Activated CD8-positive, alpha-beta memory T cell treated with anti-CD3 and anti-CD28 coated beads, Interleukin-2, amount 50 U/mL, for 48 hours (primary cell): ENCODE measurements at regions not wholly inside any gene's neighbourhood (a gene's known extent, or its start where the extent isn't known, plus 50 kb on each side); places are given as distances from the start of the nearest gene placed in this dataset.
"Not testable (repeated sequence)": the region's sequence is repeated elsewhere in the genome, so short reads cannot be mapped to it uniquely, and the experiment has no call there.

Experiments
- DNase-seq: peaks from one replicate; pipeline ENCODE4 v3.0.0-alpha.2; 2020

DNA sequence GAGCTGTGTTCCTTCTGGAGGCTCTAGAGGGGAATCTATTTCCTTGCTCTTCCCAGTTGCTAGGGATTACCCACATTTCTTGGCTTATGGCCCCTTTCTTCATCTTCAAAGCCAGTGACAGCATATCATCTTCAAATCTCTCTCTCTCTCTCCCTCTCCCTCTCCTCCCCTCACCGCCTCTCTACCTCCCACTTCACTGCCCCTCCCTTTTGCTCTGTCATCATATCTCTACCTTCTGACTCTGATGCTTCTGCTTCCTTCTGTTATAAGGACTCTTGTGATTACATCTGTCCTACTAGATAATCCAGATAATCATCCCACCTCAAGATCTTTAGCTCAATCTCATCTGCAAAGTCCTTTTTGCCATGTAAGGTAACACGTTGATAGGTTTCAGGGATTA lies 93.1 kb upstream of the TEX13D start:
- DNase-seq: no peak

DNA sequence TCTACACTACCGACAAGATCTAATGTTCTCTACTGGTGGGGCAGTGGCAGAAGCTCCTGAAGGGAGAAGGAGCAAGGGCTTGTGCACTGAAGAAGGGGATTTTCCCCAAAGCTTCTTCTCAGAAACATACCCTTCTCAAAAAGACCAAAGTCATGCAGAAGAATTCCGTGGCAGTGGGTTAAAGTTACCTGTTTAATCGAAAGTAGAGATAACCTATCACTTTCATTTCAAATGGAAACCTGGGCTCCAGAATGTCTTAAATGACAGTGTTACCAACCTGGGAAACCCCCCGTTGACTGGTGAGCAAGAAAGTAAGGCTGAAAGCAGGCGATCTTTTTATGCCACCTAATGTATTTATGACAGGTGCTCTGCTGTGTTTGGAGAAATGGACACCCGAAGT lies 92.5 kb upstream of the TEX13D start:
- DNase-seq: no peak

DNA sequence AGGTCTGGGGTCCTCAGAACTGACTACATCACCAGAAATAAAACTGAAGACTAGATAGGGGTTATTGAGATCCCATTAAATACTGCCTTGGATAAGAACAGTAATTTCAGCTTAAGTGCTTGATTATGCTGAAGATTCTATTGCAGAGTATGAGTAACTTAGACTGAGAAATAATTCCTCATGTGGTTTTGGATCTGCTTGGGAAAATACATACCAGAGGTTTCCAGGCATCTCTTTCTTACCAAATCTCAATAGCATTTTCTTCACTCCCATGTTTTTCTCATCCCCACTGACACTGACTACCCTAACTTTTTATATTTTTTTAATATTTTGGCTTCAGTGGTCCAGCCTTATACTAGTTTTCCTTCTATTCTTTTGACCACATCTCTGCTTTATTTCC lies 92.0 kb upstream of the TEX13D start:
- no peak for DNase-seq

DNA sequence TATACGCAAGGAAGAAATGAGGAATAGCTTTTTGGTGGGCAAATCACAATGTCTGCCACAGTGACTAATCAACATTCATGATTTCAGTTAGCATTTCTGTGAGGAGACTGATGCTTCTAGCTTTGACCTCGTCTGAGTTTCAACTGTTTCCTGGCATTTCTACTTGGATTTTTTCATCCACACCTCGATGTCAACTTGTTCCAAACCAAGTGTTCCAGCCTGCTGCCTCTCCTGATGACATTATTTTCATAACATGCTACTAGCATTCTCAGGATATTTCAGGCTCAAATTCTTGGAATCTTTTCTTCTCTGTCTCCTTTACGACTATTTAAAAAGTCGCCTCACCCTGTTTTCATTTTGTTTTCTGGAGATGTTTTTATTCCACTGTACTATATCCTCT lies 90.3 kb upstream of the TEX13D start:
- no peak for DNase-seq

DNA sequence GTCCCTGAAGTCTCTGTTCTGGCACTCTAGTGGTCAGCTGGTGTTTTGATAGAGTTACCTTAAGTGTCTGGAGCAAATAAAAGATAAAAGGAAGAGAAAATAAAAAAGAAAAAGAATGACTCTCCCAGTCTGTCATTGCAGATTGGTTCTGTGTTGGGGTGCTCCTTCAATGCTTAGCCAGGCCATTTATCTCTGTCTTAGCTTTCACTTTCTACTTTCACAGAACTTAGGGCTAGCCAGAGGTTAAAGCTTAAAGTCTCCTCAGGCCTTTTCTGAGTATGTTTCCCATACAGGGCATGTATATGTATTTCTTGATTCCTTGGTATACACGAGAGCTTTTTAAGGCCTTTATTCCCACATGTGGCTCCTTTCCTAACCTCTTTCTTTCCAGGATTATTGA lies 83.1 kb upstream of the TEX13D start:
- DNase-seq: no peak

DNA sequence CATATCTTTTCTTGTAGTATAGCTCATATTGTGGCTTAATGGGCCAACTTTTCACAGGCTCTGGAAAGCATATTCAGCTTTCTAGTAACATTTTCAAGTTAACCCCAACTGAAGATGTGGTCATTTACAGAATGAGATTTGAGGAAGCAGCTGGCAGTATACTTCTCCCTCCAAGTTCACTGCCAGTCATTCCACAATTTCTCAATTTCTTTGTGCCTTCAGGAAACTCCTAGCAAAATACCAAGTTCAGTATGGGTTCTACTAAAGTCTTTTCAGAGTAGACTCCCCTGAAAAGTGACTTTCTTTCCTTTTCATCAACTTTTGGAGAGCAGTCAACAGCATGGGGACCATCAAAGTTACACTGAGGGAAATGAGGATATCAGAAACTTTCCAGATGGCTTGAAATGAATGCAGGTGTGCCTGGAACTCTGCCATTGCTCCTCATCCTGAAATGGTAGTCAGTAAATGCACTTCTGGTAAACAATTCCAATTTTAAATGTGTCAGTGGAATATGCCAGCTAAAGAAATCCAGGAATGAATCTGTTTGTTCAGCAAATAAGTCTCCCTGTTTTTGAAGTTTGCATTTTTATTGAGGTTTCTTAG lies 81.5 kb upstream of the TEX13D start:
- DNase-seq: no peak

DNA sequence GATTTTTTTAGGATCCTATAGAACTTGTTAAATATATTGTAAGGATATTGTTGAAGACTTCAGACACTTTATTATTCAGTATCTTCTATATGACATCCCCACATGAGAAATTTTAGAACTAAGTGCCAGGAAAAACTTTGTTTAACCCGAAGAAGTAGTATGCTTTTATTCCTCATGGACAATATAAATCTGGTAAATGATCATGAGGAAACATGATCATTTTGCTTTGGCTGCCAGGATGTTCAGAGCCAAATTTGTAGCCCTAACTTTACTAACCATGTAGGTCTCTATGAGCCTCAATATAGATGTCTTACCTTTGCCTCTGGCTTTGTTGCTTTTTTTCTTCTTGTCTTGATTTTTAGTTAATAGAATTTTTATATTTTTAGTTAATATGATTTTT lies 77.8 kb upstream of the TEX13D start:
- DNase-seq: no peak

DNA sequence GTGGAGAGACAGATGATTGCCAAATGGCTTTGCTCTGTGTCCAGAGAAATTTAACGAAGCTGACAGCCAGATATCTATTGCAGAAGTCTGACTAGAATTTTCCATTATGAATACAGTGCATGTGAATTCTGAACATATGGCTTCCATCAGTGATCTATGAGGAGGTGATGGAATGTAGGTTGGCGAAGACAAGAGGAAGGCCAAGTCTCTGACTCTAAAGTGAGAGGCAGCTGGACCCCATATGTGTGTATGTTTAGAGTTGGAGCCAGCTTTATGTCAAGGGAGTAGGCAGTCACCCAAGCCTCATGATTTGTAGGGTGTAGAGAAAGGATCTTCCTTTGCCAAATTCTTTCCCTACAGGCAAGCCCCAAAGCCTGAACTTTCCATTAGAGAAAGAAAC lies 76.2 kb upstream of the TEX13D start:
- no peak for DNase-seq

DNA sequence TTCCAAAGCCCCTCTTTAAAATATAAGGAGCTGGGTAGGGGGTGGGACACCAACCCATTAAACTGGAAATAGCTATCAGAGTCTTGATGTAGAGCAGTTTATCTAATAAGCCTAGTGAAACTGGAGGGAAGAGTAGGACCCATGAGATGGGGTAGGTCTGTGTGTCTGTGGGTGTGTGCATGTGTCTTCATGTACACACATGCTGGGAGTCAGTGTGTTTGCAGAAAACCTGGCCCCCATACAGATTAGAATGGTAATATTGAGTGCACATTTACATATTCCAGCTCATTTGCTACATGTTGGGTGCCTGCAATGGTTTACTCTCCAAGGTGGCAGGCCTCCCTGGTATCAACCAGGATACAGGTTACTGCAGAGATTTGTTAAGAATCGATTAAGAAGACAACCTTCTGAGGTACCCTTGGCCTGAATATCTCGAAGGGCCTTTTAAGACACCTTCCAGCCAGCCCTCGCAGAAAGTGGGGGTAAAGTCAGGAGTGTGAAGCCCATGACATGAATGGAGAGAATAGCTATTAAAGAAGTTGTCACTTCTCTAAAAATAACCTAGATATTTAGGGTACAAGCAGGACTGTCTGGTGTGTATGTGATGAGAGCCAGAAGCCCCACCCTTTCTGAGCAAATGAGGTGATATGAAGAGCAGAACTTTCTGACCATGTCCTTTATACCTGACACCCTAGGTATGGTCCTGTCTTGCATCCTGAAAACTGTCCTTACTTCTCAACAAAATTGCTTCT lies 75.7 kb upstream of the TEX13D start:
- DNase-seq: no peak

DNA sequence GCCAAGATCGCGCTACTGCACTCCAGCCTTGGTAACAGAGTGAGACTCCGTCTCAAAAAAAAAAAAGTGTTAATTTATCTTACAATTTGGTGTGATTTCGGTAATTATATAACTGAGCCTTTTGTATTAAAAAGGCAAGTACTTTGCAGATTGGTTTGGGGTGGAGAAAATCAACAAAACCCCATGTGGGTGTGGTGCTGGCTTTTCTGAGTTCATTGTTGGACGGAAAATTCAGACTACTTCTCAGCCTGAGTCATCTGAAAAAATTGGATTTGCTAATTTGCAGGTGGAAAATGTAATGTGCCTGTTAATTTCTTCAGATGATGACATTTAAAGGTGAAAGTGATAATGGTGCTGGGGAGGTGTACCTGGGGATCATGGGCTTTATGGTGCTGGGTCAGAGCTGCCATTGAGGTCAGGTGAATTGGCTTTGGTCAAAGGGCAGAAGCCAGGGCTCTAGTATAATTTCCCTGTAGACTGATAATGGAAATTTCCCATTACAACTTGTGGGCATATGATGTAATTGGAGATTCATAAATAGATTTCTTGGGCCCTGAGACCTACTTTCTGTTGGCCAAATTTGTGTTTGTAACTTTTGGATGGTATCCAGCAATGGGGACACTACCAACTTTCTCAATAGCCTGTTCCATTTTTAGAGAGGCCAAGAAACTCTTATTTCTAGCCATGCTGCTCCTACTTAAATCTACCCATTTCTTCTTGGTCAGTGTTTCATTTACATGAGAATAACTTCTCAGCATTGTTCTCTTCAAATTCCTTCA lies 74.3 kb upstream of the TEX13D start:
- DNase-seq: no peak

DNA sequence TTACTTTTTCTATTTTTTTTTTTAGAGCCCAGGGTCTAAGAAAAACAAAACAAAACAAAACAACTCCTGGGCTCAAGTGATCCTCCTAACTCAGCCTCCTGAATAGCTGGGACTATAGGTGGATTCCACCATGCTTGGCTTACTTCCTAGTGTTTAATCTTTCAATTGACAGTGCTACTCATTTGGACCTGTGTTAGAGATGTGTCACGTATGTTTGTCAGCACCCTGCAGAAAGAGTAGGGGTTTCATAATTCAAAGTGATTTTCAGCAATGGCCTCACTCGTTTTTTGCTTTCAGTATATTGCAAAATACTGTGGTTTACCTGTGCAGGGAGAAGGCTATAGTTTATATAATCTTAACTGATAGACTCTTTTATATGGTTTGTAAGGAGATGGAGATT lies 71.6 kb upstream of the TEX13D start:
- no peak for DNase-seq

DNA sequence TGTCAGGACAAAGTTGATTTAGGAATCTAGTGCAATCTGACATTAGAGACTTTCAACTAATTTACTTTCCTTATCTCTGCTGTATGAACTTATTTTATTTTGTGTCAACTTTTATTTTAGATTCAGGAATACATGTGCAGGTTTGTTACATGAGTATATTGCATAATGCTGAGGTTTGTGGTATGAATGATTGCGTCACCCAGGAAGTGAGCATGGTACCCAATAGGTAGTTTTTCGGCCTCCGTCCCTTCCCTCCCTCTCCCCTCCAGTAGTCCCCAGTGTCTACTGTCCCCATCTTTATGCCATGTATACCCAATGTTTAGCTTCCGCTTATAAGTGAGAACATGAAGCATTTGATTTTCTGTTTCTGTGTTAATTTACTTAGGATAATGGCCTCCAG lies 68.7 kb upstream of the TEX13D start:
- DNase-seq: no peak

DNA sequence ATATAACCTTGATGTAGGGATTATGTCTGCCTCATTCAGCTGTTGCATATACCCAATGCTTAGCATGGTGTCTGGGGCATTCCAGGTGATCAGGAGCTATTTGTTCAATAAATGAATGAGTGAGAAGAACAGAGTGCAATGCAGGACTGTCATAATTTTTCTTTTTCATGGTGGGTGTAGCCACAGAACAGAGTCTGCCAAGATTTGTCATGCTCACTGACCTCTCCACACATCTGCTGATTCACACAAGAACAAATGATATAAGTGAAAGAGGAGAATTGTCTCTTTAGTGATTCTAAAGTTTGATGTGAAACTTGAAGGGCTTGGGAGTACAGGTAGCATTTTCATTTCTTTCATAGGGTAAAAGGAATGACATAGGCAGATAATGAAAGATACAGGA lies 64.4 kb upstream of the TEX13D start:
- no peak for DNase-seq

DNA sequence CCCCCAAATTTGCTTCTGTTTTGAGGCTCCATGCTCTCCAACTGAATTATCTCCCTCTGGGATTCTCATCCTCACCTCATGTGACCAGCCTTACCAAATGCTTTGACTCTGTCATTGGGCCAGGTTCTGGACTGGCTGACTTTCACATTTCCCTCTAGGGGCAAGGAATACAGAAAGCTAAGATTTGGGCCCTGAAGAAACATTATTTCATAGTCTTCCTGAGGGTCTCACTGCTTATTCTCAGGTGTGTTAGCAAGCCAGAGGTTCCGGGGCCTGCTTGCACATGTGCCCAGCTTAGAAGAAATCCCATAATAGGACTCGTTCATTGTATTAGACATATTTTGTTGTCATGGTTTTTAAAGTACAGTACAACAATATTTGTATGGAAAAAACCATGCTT lies 62.6 kb upstream of the TEX13D start:
- no peak for DNase-seq

DNA sequence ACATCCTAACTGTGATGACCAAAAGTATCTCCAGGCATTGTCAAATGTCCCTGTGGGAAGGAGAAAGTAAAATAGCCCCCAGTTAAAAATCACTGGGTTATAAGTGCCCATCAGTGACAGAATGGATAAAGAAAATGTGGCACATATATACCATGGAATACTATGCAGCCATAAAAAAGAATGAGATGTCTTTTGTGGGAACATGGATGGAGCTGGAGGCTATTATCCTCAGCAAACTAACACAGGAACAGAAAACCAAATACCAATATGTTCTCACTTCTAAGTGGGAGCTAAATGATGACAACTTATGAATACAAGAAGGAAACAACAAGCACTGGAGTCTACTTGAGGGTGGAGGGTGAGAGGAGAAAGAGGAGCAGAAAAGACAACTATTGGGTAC lies 60.9 kb upstream of the TEX13D start:
- DNase-seq: not testable (repeated sequence)

DNA sequence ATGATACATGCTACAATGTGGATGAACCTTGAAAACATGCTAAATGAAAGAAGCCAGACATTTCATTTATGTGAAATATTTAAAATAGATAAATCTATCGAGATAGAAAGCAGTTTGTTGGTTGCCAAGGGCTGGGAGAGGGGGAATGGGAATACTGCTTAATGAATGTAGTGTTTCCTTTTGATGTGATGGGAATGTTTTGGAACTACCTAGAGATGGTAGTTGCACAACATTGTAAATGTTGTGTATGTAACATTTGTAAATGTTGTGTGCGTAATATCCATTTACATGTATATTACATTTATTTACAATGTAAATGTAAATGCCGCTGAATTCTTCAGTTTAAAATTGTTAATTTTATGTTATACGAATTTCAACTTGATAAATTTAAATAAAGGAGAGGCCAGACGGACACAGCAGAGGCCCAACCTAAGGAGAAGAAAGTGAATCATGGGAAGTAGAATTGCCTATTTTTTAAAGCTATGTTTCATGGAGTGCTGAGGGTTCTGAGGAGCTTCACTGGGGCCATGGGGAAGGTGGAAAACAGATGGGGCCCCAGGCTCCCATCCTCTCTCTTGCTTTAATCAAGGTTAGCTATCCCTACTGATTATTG lies 60.0 kb upstream of the TEX13D start:
- DNase-seq: no peak

DNA sequence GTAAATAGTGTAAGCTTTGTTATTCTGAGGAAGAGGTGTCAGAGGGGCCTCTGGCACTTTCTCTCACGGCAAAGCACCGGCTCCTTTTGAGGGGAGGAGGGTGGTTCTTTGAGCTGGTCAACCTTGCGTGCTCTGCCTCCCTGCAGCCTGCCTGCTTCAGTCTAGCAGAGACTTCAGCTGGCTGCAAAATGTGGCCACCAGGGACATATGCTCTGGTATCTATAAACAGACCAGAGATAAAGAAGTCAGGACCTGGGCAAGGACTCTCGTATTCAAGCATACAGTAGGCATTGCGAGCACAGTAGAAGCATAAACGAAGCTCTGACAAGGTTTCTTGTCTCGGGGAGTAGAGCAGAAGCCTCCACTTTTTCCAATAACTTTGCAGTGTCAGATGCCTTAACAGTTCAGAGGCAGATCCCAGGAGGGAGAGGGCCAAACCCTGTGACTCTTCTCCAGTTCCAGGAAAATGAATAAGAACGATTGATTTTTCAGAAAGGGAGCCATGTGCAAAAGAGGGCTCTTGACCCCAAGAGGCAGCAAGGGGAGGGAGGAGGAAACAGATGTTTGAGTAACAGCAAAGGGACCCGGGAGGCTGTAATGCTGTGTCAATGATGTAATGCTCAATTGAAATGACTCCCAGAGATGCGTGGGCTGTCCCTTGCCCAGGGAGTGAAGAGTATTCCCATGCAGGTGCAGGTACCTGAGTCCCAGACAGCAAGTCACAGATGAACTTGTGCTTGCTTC lies 57.9 kb upstream of the TEX13D start:
- DNase-seq: no peak

DNA sequence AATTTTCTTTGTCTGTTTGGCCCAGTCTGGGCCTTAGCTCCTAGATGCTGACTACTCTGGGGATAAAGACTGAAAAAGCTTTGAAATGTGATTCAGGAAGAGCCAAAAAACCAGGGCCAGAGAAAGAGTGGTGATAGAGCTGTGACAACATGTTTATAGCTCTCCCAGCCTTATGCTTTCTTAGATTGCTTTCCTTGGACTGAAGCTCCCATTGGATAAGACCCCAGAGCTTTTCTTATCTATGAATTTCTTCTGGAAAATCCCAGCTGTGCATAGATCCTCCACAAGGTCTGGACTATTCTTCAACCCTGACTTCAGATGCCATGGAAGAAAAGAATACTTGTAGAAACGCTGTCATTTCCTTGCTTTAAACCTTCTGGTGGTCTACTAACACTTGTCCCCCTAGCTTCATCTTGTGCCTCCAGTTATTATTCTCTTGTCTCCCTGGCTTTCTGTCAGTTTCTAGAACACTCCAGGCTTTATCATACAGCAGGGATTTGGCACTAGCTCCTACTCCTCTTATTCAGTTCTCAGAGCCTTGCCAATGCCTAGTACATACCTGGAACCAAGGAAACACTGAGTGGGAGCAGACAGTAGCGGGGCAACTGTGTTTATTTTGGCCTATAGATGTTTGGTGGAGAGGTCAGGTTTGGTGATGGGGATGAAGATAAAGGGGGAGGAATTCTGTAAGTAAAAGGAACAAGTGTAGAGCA lies 57.1 kb upstream of the TEX13D start:
- DNase-seq: no peak

DNA sequence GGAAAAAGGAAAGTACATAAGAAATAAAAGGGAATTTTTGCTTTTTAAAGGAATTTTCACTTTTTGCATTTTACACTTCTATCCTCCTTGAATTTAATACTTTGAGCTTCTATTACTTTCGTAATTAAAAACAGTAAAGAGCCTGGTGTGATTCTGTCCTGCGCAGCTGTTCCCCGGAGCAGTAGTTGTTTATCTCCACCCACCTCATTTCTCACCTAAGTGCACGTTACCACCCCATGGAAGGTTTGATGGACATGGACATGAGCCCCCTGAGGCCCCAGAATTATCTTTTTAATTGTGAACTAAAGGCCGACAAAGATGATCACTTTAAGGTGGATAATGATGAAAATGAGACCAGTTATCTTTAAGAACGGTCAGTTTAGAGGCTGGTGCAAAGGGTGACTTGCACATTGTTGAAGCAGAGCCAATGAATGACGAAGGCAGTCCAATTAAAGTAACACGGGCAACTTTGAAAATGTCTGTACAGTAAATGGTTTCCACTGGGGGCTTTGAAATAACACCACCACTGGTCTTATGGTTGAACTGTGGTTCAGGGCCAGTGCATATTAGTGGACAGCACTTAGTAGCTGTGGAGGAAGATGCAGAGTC lies 52.1 kb upstream of the TEX13D start:
- DNase-seq: no peak

DNA sequence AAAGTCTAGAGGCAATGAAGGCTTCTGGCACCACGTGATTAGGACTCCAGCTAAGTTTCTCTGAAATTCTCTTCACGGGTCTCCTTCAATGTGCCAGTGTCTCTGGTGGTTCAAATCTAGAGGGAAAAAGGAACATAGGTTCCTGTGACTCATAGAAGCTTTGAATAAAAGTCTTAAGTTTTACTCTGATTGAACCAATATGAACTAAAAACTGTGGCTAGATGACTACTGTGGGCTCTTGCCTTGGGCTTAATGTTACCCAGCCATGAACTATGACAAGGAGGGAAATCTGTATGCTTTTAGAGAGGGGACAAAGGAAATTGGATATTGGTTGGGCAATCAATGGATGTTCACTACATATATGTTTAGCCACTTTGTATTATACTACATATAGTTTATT lies 49.9 kb upstream of the TEX13D start:
- no peak for DNase-seq
